Liver (tissue), 3 donors: ENCODE measurements at regions not wholly inside any gene's neighbourhood (a gene's known extent, or its start where the extent isn't known, plus 50 kb on each side); places are given as distances from the start of the nearest gene placed in this dataset.

Source experiments
- EGR1 ChIP-seq, 2 donors: IDR thresholded peaks; 2 replicates each; pipeline ENCODE4 v1.6.1; 2016 to 2018; ENCODE audit warnings: antibody characterized with exemption in 2 of 2, low read depth in 2 of 2
- FOXA1 ChIP-seq: IDR thresholded peaks from 2 replicates; pipeline ENCODE4 v1.6.1; 2016; ENCODE audit warnings: antibody characterized with exemption
- JUND ChIP-seq, 2 donors: IDR thresholded peaks; 2 replicates each; pipeline ENCODE4 v1.6.1; 2016; ENCODE audit warnings: antibody characterized with exemption in 2 of 2
- SP1 ChIP-seq: IDR thresholded peaks from 2 replicates; pipeline ENCODE4 v1.6.1; 2018; ENCODE audit warnings: antibody characterized with exemption, mild to moderate bottlenecking
- TF ChIP-seq, protein P1 (sequence below): fragments of 150-350 bp; IDR thresholded peaks from 2 replicates; pipeline ENCODE4 v1.5.1; 2017; ENCODE audit warnings: improper control_type of control experiment, low read depth, low read length; ENCODE audit not compliant: missing input control
- TF ChIP-seq, protein P2 (sequence below): IDR thresholded peaks from 2 replicates; pipeline ENCODE4 v1.6.1; 2016; ENCODE audit warnings: antibody characterized with exemption
- donor health status: healthy.
- donor health status: healthy.

DNA sequence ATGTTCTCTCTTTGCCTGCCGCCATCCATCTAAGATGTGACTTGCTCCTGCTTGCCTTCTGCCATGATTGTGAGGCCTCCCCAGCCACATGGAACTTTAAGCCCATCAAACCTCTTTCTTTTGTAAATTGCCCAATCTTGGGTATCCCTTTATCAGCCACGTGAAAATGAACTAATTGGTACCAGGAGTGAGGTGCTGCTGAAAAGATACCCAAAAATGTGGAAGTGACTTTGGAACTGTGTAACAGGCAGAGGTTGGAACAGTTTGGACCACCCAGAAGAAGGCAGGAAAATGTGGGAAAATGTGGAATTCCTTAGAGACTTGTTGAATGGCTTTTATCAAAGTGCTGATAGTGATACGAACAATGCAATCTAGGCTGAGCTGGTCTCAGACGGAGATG lies 694.9 kb downstream of the FRK start:
- TF ChIP-seq, protein P1, sequence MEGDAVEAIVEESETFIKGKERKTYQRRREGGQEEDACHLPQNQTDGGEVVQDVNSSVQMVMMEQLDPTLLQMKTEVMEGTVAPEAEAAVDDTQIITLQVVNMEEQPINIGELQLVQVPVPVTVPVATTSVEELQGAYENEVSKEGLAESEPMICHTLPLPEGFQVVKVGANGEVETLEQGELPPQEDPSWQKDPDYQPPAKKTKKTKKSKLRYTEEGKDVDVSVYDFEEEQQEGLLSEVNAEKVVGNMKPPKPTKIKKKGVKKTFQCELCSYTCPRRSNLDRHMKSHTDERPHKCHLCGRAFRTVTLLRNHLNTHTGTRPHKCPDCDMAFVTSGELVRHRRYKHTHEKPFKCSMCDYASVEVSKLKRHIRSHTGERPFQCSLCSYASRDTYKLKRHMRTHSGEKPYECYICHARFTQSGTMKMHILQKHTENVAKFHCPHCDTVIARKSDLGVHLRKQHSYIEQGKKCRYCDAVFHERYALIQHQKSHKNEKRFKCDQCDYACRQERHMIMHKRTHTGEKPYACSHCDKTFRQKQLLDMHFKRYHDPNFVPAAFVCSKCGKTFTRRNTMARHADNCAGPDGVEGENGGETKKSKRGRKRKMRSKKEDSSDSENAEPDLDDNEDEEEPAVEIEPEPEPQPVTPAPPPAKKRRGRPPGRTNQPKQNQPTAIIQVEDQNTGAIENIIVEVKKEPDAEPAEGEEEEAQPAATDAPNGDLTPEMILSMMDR = no peak
- no peak for TF ChIP-seq JUND (IDR thresholded peaks at IDR 0.05)
- no peak for TF ChIP-seq EGR1 (IDR thresholded peaks at IDR 0.05; ENCODE audit: low read depth in 2 of 2)
- no peak for TF ChIP-seq FOXA1
- TF ChIP-seq, protein P2, sequence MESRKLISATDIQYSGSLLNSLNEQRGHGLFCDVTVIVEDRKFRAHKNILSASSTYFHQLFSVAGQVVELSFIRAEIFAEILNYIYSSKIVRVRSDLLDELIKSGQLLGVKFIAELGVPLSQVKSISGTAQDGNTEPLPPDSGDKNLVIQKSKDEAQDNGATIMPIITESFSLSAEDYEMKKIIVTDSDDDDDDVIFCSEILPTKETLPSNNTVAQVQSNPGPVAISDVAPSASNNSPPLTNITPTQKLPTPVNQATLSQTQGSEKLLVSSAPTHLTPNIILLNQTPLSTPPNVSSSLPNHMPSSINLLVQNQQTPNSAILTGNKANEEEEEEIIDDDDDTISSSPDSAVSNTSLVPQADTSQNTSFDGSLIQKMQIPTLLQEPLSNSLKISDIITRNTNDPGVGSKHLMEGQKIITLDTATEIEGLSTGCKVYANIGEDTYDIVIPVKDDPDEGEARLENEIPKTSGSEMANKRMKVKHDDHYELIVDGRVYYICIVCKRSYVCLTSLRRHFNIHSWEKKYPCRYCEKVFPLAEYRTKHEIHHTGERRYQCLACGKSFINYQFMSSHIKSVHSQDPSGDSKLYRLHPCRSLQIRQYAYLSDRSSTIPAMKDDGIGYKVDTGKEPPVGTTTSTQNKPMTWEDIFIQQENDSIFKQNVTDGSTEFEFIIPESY = no peak
- TF ChIP-seq SP1 = no peak
